ENCODE measurements at regions not wholly inside any gene's neighbourhood (a gene's known extent, or its start where the extent isn't known, plus 50 kb on each side); places are given as distances from the start of the nearest gene placed in this dataset.

GRCh38 chr2:177038787-177039484 is 173.7 kb upstream of the HNRNPA3 start:
- no peak for DNase-seq

GRCh38 chr2:177042311-177042710 is 170.3 kb upstream of the HNRNPA3 start:
- no peak for DNase-seq

DNA sequence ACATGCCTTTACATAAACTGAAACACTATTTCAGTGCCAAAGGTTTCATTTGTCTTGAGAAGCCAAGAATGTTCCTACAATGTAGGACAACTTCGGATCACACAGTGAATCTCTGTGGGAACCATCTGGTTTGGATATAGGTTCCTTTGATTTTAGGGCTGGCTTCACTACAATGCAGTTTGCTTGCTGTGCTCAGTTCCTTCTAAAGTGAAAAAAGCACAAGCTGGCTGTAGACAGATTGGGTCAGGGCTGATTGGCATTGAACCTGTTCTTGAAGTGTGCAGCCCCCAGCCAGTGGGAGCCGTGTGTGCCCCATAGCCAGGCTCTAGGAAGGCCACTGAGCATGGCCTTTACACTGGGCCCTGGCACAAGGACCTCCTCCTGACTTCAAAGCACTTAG is 167.9 kb upstream of the HNRNPA3 start:
- no peak for DNase-seq

- DNase-seq: no peak
Observed at GRCh38 chr2:177048981-177049380, 163.6 kb upstream of the HNRNPA3 start.

DNA sequence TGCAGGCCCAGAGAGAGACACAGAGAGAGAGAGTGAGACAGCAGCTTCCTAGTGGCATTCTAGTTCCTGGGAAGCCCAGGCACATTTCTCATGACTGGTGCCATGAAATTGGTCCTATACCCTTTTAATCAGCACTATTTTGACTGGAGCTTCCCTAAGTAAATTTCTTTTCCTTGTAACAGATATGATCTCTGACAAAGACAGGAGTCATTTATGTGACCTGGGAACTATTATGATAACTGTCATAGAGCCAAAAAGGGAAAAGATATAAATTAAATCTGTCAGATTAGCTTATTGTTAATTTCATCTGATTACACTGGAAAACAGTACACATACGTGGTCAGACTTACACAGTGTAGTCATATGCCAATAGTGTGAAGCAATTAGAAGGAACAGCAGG is 161.3 kb upstream of the HNRNPA3 start:
- DNase-seq: no peak

GRCh38 chr2:177052471-177052870 is 160.1 kb upstream of the HNRNPA3 start:
- DNase-seq: no peak

GRCh38 chr2:177053038-177053437 is 159.6 kb upstream of the HNRNPA3 start:
- no peak for DNase-seq

GRCh38 chr2:177053716-177054115 is 158.9 kb upstream of the HNRNPA3 start:
- DNase-seq: no peak

DNA sequence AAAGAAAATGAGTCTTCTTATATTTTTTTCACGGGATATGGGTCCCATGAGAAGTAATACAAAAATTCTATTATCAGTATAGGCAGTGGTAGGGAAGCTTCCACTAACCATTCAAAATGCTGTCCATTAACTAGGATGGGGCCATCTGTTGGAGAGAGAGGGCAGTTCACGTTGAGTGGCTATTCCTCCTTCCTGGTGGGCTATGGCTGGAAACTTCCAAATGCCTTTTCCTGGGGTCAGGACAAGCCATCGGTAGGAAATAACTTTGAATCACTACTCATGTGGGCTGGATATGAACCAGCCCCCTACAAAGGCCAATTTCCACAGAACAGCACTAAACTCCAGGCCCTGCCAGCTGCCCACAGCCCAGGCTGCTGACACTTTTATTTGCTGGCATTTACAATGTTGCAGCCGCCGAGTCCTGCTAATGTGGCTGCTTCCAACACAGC is 156.1 kb upstream of the HNRNPA3 start:
- no peak for DNase-seq

GRCh38 chr2:177058747-177059146 is 153.8 kb upstream of the HNRNPA3 start:
- DNase-seq: no peak

DNA sequence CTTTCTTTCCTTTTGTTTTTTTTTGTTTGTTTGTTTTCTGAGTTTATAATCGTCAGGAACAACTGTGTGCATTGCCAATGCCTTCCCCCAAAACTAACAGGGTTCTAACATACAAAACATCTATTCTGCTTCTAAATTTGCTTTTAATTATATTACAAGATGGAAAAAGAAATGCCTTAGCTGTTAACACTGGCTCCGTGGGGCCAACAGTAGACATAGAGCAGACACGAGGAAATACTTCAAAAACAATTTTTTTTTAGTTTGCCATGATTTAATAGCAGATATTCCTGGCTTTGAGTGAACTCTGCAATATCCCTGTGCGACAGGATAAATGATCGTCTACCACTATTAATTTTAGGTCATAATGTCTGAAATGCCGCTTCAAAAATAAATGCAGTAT is 153.3 kb upstream of the HNRNPA3 start:
- DNase-seq: no peak

GRCh38 chr2:177063331-177063730 is 149.3 kb upstream of the HNRNPA3 start:
- DNase-seq: no peak

DNA sequence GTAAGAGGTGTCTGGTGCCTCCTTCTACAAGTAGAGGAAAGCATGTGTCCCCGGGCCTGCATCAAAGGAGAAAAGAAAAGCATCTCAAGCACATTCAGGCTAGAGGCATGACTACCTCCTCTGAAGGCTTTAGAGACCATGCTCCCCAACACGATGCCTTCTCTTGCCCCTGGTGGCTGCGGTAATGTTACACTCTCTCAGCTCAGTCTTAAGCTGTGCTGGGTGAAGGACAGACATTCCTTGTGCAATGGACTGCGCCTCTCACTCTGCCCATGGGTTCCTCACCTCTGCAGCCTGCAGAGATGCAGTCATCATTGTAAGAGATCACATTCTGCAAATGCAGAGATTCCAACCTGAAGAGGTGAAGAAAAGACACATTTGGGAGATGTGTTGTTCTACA is 148.2 kb upstream of the HNRNPA3 start:
- no peak for DNase-seq

- DNase-seq: no peak
Observed at GRCh38 chr2:177068967-177069366, 143.6 kb upstream of the HNRNPA3 start.

GRCh38 chr2:177072090-177072489 is 140.5 kb upstream of the HNRNPA3 start:
- DNase-seq: no peak

DNA sequence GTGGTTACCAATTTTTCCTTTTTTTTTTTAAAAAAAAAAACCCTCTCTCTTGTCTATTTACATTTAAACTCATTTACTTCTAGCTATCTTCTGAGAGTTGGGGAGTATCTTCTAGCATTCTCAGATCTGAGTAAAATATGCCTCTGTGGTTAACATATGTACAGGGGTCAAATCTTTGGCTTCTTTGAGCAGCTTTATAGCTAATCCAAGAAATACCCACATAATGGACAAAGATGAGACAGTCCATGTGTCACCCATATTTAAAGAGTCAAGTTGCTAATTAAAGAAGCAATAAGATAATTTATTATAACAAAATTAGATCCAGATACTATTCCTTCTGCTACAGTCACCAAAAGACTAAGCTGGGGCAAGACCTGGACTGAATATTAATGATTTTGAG is 139.0 kb upstream of the HNRNPA3 start:
- no peak for DNase-seq

- DNase-seq: no peak
Observed at GRCh38 chr2:177074099-177074710, 138.4 kb upstream of the HNRNPA3 start.

DNA sequence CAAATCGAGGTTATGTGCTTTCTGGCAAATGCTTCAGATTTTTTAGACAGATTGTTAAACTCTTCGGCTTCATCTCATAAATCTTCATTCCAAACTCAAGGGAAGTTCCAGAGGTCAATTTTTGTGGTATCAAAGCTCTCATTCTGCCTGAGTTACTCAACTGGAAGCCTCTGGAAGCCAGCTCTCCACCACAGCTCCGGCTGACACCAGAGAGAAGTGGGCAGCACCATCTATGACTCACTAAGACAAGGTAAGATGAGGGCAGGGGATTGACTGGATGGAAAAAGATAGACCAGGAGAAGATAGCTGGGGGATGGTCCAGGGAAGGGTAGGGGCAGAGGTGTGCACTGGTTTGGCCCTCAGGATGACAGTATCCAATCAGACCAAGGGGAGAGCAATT is 137.3 kb upstream of the HNRNPA3 start:
- DNase-seq: no peak

DNA sequence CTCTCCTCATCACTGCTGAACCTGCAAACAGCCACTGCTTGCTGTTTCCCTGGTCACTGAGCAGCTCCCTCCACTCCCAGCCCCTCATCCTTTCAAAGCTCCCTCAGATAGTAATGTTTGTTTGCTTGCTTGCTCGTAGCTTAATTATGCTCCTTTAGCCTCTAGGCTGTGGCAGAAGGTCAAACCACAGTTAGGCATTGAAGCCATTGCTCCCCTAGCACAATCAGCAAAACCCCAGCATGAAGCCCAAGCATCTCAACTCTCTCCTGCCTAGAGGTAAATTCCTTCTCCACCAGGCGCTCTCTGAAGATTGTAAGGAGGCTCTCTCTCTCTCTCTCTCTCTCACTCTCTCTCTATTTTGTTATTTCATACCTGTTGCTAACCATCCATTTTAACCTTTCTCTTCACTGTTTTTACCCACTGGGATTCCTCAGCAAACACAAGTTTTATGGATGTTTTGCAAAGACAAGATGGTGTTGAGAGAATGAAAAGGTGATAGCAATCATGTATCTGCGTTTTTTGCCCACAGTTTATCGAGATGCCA is 135.9 kb upstream of the HNRNPA3 start:
- no peak for DNase-seq

GRCh38 chr2:177077778-177078177 is 134.8 kb upstream of the HNRNPA3 start:
- DNase-seq: no peak

GRCh38 chr2:177078416-177078815 is 134.2 kb upstream of the HNRNPA3 start:
- DNase-seq: no peak

DNA sequence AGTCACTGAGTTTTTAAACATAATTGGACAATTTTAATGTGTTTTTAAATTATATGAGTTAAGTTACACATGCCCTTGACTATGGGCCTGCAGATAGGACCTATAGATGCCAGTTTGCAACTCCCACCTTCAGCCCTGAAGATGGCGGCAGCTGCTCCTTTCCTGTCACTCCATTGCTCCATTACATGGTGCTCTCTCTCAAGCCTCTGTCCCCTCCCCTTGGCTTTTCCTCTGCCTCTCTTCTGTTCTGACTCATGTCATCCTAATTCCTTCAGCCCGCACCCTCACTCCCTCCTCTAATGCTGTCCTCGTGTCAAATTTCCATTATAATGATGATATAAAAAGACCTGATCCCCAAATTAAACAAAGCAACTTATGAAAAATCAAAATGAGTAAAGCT is 133.7 kb upstream of the HNRNPA3 start:
- no peak for DNase-seq

DNA sequence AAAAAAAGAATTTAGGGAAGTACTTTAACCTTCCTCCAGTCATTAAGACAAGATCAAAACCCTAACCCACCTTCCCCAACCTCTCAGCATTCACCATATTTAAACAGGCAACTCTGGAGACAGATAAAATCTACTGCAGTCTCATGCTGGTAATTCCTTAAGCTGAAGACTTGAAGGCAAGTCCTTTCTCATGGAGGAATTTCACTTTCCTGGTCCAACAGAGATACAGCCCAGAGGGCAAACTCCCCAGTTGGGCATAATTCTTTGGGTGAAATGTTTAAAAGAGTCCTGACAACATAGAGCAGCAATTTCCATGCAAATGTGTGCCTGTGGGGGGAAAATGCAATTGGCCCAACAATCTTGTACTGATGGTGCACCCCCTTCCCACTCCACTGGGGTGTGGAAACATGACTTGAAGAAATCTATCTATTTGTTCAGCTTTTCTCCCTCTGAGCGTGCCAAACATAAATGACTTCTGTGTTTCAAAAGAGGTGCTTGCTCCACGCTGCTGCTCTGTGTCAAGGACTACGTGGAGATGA is 131.8 kb upstream of the HNRNPA3 start:
- no peak for DNase-seq

DNA sequence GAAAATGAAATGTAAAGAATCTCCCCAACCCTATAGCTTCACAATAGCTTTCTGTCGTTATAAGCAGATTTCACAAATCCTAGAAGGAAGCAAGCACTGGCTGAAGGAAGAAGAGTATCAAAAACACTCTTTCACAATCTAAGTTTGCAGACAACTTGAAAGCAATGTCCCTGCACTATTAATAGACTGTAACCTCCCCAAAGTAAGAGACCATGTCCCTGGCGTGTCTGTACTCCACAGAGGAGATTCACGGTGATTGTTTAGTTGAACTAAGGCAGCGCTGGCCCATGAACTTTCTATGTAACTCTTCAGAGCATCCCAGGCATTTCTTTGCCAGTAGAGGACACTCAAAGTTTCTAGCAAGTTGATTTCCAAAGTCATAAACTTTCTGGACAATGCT is 128.0 kb upstream of the HNRNPA3 start:
- DNase-seq: no peak

Measured in activated naive CD4-positive, alpha-beta T cell treated with anti-CD3 and anti-CD28 coated beads, Interleukin-2, amount 50 U/mL, for 16 hours (primary cell).